ENCODE measurements at regions not wholly inside any gene's neighbourhood (a gene's known extent, or its start where the extent isn't known, plus 50 kb on each side); places are given as distances from the start of the nearest gene placed in this dataset.

- Mint-ChIP-seq H3K9me3 (no peaks in the 10 kb centered on the region), H3K4me1 (ENCODE audit: low read depth in 2 of 2) (no peaks in the 10 kb centered on the region), H3K27ac (no peak overlapping the region), H3K36me3 (no peaks in the 10 kb centered on the region), H3K27me3 (peaks cover 6 to 11% of the 10 kb centered on the region in 2 donors), H3K4me3 (no peak overlapping the region)
- DNase-seq (ENCODE audit: low spot score), result no peak
- no peak for ATAC-seq
Observed at GRCh38 chr1:55746710-55747109, 531.5 kb upstream of the USP24 start.

GRCh38 chr1:55741516-55741915 lies 526.4 kb upstream of the USP24 start:
- Mint-ChIP-seq H3K36me3 (no peaks in the 10 kb centered on the region), H3K9me3 (peaks cover 11% of the 10 kb centered on the region), H3K27me3 (peaks cover 14 to 20% of the 10 kb centered on the region in 2 donors), H3K4me3 (no peak overlapping the region), H3K4me1 (ENCODE audit: low read depth in 2 of 2) (no peaks in the 10 kb centered on the region), H3K27ac (no peak overlapping the region)
- DNase-seq (ENCODE audit: low spot score), result no peak
- no peak for ATAC-seq

GRCh38 chr1:55735106-55735505 lies 519.9 kb upstream of the USP24 start:
- no peak for ATAC-seq
- no peak overlapping the region for H3K27ac Mint-ChIP-seq
- H3K36me3 Mint-ChIP-seq, result no peaks in the 10 kb centered on the region
- no peaks in the 10 kb centered on the region for H3K4me1 Mint-ChIP-seq (ENCODE audit: low read depth in 2 of 2)
- no peak for DNase-seq (ENCODE audit: low spot score)
- H3K27me3 Mint-ChIP-seq, result peaks cover 9 to 11% of the 10 kb centered on the region in 2 donors
- H3K9me3 Mint-ChIP-seq, result peaks cover 10% of the 10 kb centered on the region
- H3K4me3 Mint-ChIP-seq, result no peak overlapping the region

- H3K9me3 Mint-ChIP-seq, result peaks cover 2% of the 10 kb centered on the region
- no peaks in the 10 kb centered on the region for H3K36me3 Mint-ChIP-seq
- ATAC-seq (no peak), DNase-seq (ENCODE audit: low spot score) (no peak)
- H3K27me3 Mint-ChIP-seq, result peaks cover 13 to 21% of the 10 kb centered on the region in 2 donors
- H3K27ac Mint-ChIP-seq, result no peak overlapping the region
- no peak overlapping the region for H3K4me3 Mint-ChIP-seq
- H3K4me1 Mint-ChIP-seq (ENCODE audit: low read depth in 2 of 2), result no peaks in the 10 kb centered on the region
Observed at GRCh38 chr1:55726994-55727393, 511.8 kb upstream of the USP24 start.

- ATAC-seq, result no peak
- Mint-ChIP-seq H3K27ac (no peak overlapping the region), H3K4me1 (ENCODE audit: low read depth in 2 of 2) (no peaks in the 10 kb centered on the region), H3K9me3 (peaks cover 2% of the 10 kb centered on the region), H3K4me3 (no peak overlapping the region), H3K27me3 (peaks cover 13 to 21% of the 10 kb centered on the region in 2 donors), H3K36me3 (no peaks in the 10 kb centered on the region)
- no peak for DNase-seq (ENCODE audit: low spot score)
Observed at GRCh38 chr1:55725378-55725777, 510.2 kb upstream of the USP24 start.

GRCh38 chr1:55724551-55725325 lies 509.6 kb upstream of the USP24 start:
- Mint-ChIP-seq H3K27me3 (peaks cover 13 to 21% of the 10 kb centered on the region in 2 donors), H3K27ac (no peak overlapping the region), H3K36me3 (no peaks in the 10 kb centered on the region)

GRCh38 chr1:55723001-55723400 lies 507.8 kb upstream of the USP24 start:
- no peak for DNase-seq (ENCODE audit: low spot score)
- Mint-ChIP-seq H3K36me3 (no peaks in the 10 kb centered on the region), H3K27ac (no peak overlapping the region), H3K27me3 (peaks cover 19 to 29% of the 10 kb centered on the region in 2 donors), H3K4me3 (no peak overlapping the region), H3K4me1 (ENCODE audit: low read depth in 2 of 2) (no peaks in the 10 kb centered on the region), H3K9me3 (peaks cover 2% of the 10 kb centered on the region)
- ATAC-seq, result no peak

More at GRCh38 chr1:55724551-55725325, 509.6 kb upstream of the USP24 start:
- ATAC-seq (no peak), DNase-seq (ENCODE audit: low spot score) (no peak)
- no peak overlapping the region for H3K4me3 Mint-ChIP-seq
- peaks cover 2% of the 10 kb centered on the region for H3K9me3 Mint-ChIP-seq
- H3K4me1 Mint-ChIP-seq (ENCODE audit: low read depth in 2 of 2), result no peaks in the 10 kb centered on the region

- H3K9me3 Mint-ChIP-seq, result peaks cover 6% of the 10 kb centered on the region
- no peak overlapping the region for H3K27ac Mint-ChIP-seq
- no peaks in the 10 kb centered on the region for H3K4me1 Mint-ChIP-seq (ENCODE audit: low read depth in 2 of 2)
- ATAC-seq, result no peak
- H3K4me3 Mint-ChIP-seq, result no peak overlapping the region
- no peaks in the 10 kb centered on the region for H3K36me3 Mint-ChIP-seq
- no peak for DNase-seq (ENCODE audit: low spot score)
- peaks cover 25 to 38% of the 10 kb centered on the region in 2 donors for H3K27me3 Mint-ChIP-seq
Observed at GRCh38 chr1:55720261-55720660, 505.1 kb upstream of the USP24 start.

- Mint-ChIP-seq H3K27me3 (peaks cover 24 to 43% of the 10 kb centered on the region in 2 donors), H3K36me3 (no peaks in the 10 kb centered on the region), H3K9me3 (peaks cover 7% of the 10 kb centered on the region), H3K4me1 (ENCODE audit: low read depth in 2 of 2) (no peaks in the 10 kb centered on the region), H3K27ac (no peak overlapping the region), H3K4me3 (no peak overlapping the region)
- ATAC-seq, result no peak
- no peak for DNase-seq (ENCODE audit: low spot score)
Observed at GRCh38 chr1:55718758-55719671, 503.9 kb upstream of the USP24 start.

- H3K4me1 Mint-ChIP-seq (ENCODE audit: low read depth in 2 of 2), result no peaks in the 10 kb centered on the region
- ATAC-seq, result no peak
- no peak overlapping the region for H3K4me3 Mint-ChIP-seq
- H3K9me3 Mint-ChIP-seq, result peaks cover 9% of the 10 kb centered on the region
- H3K36me3 Mint-ChIP-seq, result no peaks in the 10 kb centered on the region
- no peak overlapping the region for H3K27ac Mint-ChIP-seq
- DNase-seq (ENCODE audit: low spot score), result no peak
- peaks cover 22 to 44% of the 10 kb centered on the region in 2 donors for H3K27me3 Mint-ChIP-seq
Observed at GRCh38 chr1:55717111-55717510, 501.9 kb upstream of the USP24 start.

- no peak for DNase-seq (ENCODE audit: low spot score)
- Mint-ChIP-seq H3K4me1 (ENCODE audit: low read depth in 2 of 2) (no peaks in the 10 kb centered on the region), H3K36me3 (no peaks in the 10 kb centered on the region), H3K27me3 (peaks cover 22 to 44% of the 10 kb centered on the region in 2 donors), H3K27ac (no peak overlapping the region), H3K9me3 (peaks cover 9% of the 10 kb centered on the region), H3K4me3 (no peak overlapping the region)
- no peak for ATAC-seq
Observed at GRCh38 chr1:55716610-55717009, 501.4 kb upstream of the USP24 start.

GRCh38 chr1:55716151-55716550 lies 501.0 kb upstream of the USP24 start:
- Mint-ChIP-seq H3K4me1 (ENCODE audit: low read depth in 2 of 2) (no peaks in the 10 kb centered on the region), H3K4me3 (no peak overlapping the region), H3K27ac (no peak overlapping the region), H3K27me3 (peaks cover 22 to 44% of the 10 kb centered on the region in 2 donors), H3K9me3 (peaks cover 9% of the 10 kb centered on the region), H3K36me3 (no peaks in the 10 kb centered on the region)
- no peak for DNase-seq (ENCODE audit: low spot score)
- no peak for ATAC-seq

- ATAC-seq (no peak), DNase-seq (ENCODE audit: low spot score) (no peak)
- Mint-ChIP-seq H3K4me3 (no peak overlapping the region), H3K27ac (no peak overlapping the region), H3K36me3 (no peaks in the 10 kb centered on the region), H3K9me3 (peaks cover 9% of the 10 kb centered on the region), H3K4me1 (ENCODE audit: low read depth in 2 of 2) (no peaks in the 10 kb centered on the region), H3K27me3 (peaks cover 27 to 52% of the 10 kb centered on the region in 2 donors)
Observed at GRCh38 chr1:55714230-55714629, 499.1 kb upstream of the USP24 start.

GRCh38 chr1:55713516-55713915 lies 498.4 kb upstream of the USP24 start:
- ATAC-seq, result no peak
- Mint-ChIP-seq H3K27me3 (peaks cover 25 to 50% of the 10 kb centered on the region in 2 donors), H3K4me1 (ENCODE audit: low read depth in 2 of 2) (no peaks in the 10 kb centered on the region), H3K9me3 (peaks cover 9% of the 10 kb centered on the region), H3K27ac (no peak overlapping the region), H3K36me3 (no peaks in the 10 kb centered on the region), H3K4me3 (no peak overlapping the region)
- DNase-seq (ENCODE audit: low spot score), result no peak
